ENCODE measurements at regions not wholly inside any gene's neighbourhood (a gene's known extent, or its start where the extent isn't known, plus 50 kb on each side); places are given as distances from the start of the nearest gene placed in this dataset.

- no peak for TF ChIP-seq CTCF (IDR thresholded peaks at IDR 0.05; ENCODE audit: poor library complexity)
- TF ChIP-seq EZH2 (IDR thresholded peaks at IDR 0.05; ENCODE audit: borderline replicate concordance): no peak
Measured at GRCh38 chr3:44173263-44173662, 68.4 kb upstream of the TOPAZ1 start.

Measured in hepatocyte (in vitro differentiated cells).